ENCODE measurements at regions not wholly inside any gene's neighbourhood (a gene's known extent, or its start where the extent isn't known, plus 50 kb on each side); places are given as distances from the start of the nearest gene placed in this dataset.

- whole genome bisulfite sequencing, 2 experiments (ENCODE audit: insufficient coverage in 1 of 2, insufficient read length in 1 of 2) = 96 to 100% methylated on average over 4 of the region's 4 CpGs
- Histone ChIP-seq H3K27ac (ENCODE audit: low read depth, low read length) (no peak overlapping the region), H3K9me3 (ENCODE audit: control insufficient read depth, low read length) (no peaks in the 10 kb centered on the region), H3K36me3 (ENCODE audit: control insufficient read depth, insufficient read depth, low read length) (no peaks in the 10 kb centered on the region), H3K9ac (ENCODE audit: extremely low read depth, low read length, poor library complexity, severe bottlenecking) (no peak overlapping the region), H3K4me1 (ENCODE audit: control insufficient read depth, insufficient read depth, low read length) (no peaks in the 10 kb centered on the region), H3K4me3 (ENCODE audit: low read length) (no peak overlapping the region), H3K27me3 (ENCODE audit: control insufficient read depth, insufficient read depth, low read length, poor library complexity, severe bottlenecking) (no peaks in the 10 kb centered on the region)
- Mint-ChIP-seq H3K36me3 (ENCODE audit: low read depth) (no peaks in the 10 kb centered on the region), H3K4me1 (no peaks in the 10 kb centered on the region), H3K27me3 (ENCODE audit: insufficient read depth) (no peaks in the 10 kb centered on the region), H3K9me3 (no peaks in the 10 kb centered on the region), H3K27ac (no peak overlapping the region), H3K4me3 (no peak overlapping the region)
- no peak for DNase-seq
- TF ChIP-seq CTCF (conservative IDR thresholded peaks at IDR 0.05) = no peak
Observed at GRCh38 chr5:167247816-167248215, 1043.6 kb upstream of the WWC1 start.

GRCh38 chr5:167248257-167248656 lies 1043.2 kb upstream of the WWC1 start:
- TF ChIP-seq CTCF (conservative IDR thresholded peaks at IDR 0.05) = no peak
- Histone ChIP-seq H3K4me1 (ENCODE audit: control insufficient read depth, insufficient read depth, low read length) (no peaks in the 10 kb centered on the region), H3K36me3 (ENCODE audit: control insufficient read depth, insufficient read depth, low read length) (no peaks in the 10 kb centered on the region), H3K4me3 (ENCODE audit: low read length) (no peak overlapping the region), H3K27ac (ENCODE audit: low read depth, low read length) (no peak overlapping the region), H3K9ac (ENCODE audit: extremely low read depth, low read length, poor library complexity, severe bottlenecking) (no peak overlapping the region), H3K9me3 (ENCODE audit: control insufficient read depth, low read length) (no peaks in the 10 kb centered on the region), H3K27me3 (ENCODE audit: control insufficient read depth, insufficient read depth, low read length, poor library complexity, severe bottlenecking) (no peaks in the 10 kb centered on the region)
- Mint-ChIP-seq H3K4me1 (no peaks in the 10 kb centered on the region), H3K9me3 (no peaks in the 10 kb centered on the region), H3K4me3 (no peak overlapping the region), H3K27me3 (ENCODE audit: insufficient read depth) (no peaks in the 10 kb centered on the region), H3K27ac (no peak overlapping the region), H3K36me3 (ENCODE audit: low read depth) (no peaks in the 10 kb centered on the region)
- 92 to 93% methylated on average over 10 to 11 of the region's 11 CpGs for WGBS, 2 experiments (ENCODE audit: insufficient coverage in 1 of 2, insufficient read length in 1 of 2)
- no peak for DNase-seq

- DNase-seq = no peak
Observed at GRCh38 chr5:167250996-167251395, 1040.4 kb upstream of the WWC1 start.

More at GRCh38 chr5:167250996-167251395, 1040.4 kb upstream of the WWC1 start:
- H3K27me3 Mint-ChIP-seq (ENCODE audit: insufficient read depth) = no peaks in the 10 kb centered on the region
- 88 to 94% methylated on average over 2 to 4 of the region's 4 CpGs for WGBS, 2 experiments (ENCODE audit: insufficient coverage in 1 of 2, insufficient read length in 1 of 2)
- no peak overlapping the region for H3K4me3 Mint-ChIP-seq
- no peak overlapping the region for H3K4me3 ChIP-seq (ENCODE audit: low read length)
- H3K9me3 Mint-ChIP-seq = no peaks in the 10 kb centered on the region
- no peak overlapping the region for H3K9ac ChIP-seq (ENCODE audit: extremely low read depth, low read length, poor library complexity, severe bottlenecking)
- no peaks in the 10 kb centered on the region for H3K27me3 ChIP-seq (ENCODE audit: control insufficient read depth, insufficient read depth, low read length, poor library complexity, severe bottlenecking)
- no peak overlapping the region for H3K27ac ChIP-seq (ENCODE audit: low read depth, low read length)
- H3K4me1 ChIP-seq (ENCODE audit: control insufficient read depth, insufficient read depth, low read length) = no peaks in the 10 kb centered on the region
- H3K27ac Mint-ChIP-seq = no peak overlapping the region
- peaks cover 14% of the 10 kb centered on the region for H3K4me1 Mint-ChIP-seq
- TF ChIP-seq CTCF (conservative IDR thresholded peaks at IDR 0.05) = no peak
- no peaks in the 10 kb centered on the region for H3K36me3 ChIP-seq (ENCODE audit: control insufficient read depth, insufficient read depth, low read length)
- no peaks in the 10 kb centered on the region for H3K36me3 Mint-ChIP-seq (ENCODE audit: low read depth)
- no peaks in the 10 kb centered on the region for H3K9me3 ChIP-seq (ENCODE audit: control insufficient read depth, low read length)

Measured in endodermal cell (in vitro differentiated cells).